Stimulated activated CD8-positive, alpha-beta memory T cell treated with anti-CD3 and anti-CD28 coated beads, Interleukin-15, amount 100 ng/mL, for 24 hours (primary cell): ENCODE measurements at regions not wholly inside any gene's neighbourhood (a gene's known extent, or its start where the extent isn't known, plus 50 kb on each side); places are given as distances from the start of the nearest gene placed in this dataset.
"Not testable (repeated sequence)": the region's sequence is repeated elsewhere in the genome, so short reads cannot be mapped to it uniquely, and the experiment has no call there.

Experiments used
- DNase-seq: peaks from one replicate; pipeline ENCODE4 v3.0.0-alpha.2; 2020; ENCODE audit warnings: low read depth

DNA sequence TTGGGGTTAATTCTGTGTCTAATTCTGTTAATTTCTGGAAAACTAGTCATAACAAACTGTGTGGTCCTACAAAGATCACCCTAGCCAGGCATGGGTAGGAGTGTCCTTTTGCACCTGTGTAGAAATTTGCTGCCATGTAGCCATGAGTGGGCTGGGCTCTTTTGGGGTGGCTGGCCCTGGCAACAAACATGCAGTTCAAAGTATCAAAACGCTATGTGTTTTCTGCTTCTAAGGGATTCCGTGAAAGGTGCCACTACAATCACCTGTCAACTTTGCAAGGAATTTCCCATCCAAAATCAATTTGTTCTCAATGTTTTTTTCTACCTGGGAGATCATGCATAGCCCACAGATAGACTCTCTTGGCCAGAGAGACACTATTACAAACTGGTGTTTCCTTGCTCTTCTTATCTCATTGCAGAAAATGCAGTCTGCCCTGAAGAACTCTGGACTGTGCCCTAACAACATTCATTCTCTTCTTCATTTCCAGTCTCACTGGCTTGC is 537.7 kb upstream of the ID2 start:
- no peak for DNase-seq

DNA sequence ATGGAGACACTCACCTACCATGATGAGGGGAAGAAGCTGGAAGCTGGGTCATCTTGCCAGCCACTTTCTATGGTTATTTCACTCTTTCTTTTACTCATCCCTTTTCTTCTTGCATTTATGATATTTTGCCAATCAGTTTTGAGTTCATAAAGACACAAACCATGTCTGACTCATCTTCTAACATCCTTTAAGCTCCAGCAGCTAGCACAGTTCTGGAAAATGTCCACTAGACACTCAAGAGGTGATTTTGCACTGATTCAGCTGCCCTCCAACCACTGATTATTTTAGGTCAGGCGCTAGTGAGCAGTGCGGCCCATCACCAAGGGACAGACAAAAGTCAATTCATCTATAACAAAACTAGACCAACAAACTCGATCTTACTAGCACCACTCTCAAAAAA is 537.1 kb upstream of the ID2 start:
- DNase-seq: no peak

DNA sequence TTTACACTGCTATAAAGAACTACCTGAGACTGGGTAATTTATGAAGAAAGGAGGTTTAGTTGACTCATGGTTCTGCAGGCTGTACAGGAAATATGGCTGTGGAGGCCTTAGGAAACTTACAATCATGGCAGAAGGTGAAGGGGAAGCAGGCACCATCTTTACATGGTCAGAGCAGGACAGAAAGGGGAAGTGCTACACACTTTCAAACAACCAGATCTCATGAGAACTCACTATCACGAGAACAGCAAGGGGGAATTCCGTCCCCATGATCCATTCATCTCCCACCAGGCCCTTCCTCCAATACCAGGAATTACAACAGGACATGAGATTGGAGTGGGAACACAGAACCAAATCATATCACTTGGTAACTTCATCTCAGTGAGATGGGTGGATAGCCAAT is 536.5 kb upstream of the ID2 start:
- not testable (repeated sequence) for DNase-seq

DNA sequence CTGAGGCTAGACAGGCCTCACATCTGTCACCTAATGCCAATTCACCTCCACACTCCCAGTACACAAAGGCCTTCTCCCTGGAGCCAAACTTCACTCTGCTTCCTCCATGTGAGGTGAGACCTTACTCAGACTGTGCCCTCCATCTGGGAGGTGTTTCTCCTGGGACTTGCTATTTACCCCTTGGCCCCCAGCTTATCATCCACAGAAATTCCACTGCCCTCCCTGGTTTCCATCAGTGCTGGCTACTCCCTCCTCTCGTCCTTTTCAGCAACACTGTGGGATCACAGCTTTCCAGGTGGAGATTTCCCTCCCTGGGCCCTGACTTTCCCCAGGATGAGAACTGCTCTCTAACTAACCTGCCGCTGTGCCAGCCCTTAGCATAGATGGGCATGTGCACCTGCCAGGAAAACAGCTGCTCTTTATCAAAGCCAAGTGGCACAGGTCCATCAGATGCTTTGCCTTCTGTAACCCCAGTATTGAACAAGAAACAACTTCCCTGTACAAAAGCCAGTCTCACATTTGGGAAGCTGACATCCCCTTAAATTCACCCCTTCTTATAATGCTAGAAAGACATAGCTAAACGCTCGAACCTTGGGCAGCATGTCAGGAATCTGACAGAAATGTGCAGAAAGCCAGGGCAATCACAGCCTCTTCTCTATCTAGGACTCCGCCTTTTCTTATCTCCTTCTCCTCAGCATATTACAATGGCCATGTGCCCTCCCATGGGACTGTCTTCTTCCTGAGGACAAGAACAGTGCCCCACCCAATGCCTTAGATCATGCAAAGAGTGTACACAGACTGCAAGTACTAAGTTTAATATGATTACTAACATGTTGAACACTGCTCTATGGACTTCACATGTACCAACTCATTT is 535.5 kb upstream of the ID2 start:
- no peak for DNase-seq

DNA sequence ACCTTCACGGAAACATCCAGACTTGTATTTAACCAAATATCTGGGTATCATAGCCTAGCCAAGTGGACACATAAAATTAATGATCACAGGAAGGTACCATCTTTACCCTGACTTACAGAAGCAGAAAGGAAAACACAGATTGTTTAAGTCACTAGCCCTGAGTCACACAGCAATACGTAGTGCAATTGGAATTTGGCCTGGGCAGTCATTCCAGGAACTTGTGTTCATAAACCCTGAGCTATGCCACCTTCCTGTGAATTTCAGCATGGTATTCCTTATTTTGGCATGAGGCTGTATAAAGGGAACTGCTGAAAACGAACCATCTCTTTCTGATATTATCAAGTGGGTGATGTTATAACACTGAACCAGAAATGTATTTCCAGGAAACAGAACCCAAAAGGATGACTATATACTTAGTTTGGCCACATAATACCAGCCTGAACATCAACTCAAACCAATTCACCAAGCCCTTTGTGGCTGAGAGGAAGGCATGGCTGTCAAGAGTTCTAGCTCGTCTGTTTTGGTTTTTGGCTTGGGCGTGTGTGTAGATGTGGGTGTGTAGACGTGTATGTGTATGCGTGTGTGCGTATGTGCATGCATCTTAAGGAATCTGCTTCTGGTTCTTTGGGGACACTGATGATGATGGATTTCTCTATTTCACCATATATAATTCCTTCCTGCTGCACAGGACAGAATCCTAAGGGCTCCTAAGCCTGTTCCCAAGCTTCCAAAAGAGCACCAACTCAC is 533.4 kb upstream of the ID2 start:
- DNase-seq: no peak

DNA sequence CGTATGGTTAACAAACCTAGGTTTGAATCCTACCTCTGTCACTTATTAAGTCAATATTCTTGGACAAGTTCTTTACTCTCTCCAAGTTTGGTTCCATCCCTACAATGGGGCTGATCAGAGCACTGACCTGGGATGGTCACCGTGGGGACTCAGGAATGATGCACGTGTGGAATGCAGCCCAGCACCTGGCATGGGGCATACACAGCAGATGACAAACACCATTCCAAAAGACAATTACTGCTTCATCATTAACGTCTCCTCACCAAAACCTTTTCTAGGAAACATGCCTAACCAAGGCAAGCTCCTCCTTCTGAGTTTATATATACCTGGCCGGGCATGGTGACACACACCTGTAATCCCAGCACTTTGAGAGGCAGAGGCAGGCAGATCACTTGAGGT is 532.9 kb upstream of the ID2 start:
- DNase-seq: no peak

DNA sequence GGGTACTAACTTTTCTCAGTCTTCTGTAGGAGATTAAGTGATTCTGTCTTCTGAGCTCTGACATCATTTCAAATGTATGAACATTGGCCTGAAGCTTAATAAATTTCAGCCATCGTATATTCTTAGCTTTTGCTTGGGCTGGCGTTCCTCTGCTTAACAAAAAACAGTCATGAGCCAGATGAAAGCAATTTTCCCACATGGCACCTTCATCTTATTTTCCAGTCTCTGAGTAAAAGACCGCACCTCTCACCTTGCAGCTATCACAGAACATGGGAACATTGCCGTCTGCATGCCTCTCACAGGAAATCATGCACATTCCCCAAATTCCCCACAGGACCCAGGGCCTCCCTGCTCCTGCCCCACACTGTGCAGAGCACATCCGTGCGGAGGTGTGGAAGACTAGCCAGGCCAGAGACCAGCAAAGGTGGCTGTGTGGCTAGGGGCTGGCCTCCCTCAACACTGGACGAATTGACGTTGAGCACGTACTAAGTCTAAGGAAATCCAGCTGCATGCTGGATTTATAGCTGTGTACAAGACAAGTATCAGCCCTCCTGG is 531.8 kb upstream of the ID2 start:
- no peak for DNase-seq

DNA sequence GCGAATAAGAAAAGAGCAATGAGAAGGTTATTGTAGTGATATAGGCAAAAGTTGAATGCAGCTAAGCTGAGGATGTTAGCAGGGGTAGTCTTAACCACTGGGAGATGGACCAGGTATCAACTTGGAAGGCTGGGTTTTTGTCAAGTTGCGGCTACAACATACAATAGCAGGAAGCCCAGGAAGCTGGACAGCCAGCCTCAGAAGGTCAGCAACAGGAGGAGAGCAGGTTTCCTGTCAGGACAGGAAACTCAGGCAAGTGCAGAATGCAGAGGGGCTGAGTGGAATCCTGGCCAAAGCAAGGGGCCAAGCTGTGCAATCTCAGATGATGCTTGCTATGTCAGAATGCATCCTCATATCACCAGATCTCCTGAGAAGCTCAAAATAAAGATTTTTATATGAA is 530.0 kb upstream of the ID2 start:
- DNase-seq: no peak

DNA sequence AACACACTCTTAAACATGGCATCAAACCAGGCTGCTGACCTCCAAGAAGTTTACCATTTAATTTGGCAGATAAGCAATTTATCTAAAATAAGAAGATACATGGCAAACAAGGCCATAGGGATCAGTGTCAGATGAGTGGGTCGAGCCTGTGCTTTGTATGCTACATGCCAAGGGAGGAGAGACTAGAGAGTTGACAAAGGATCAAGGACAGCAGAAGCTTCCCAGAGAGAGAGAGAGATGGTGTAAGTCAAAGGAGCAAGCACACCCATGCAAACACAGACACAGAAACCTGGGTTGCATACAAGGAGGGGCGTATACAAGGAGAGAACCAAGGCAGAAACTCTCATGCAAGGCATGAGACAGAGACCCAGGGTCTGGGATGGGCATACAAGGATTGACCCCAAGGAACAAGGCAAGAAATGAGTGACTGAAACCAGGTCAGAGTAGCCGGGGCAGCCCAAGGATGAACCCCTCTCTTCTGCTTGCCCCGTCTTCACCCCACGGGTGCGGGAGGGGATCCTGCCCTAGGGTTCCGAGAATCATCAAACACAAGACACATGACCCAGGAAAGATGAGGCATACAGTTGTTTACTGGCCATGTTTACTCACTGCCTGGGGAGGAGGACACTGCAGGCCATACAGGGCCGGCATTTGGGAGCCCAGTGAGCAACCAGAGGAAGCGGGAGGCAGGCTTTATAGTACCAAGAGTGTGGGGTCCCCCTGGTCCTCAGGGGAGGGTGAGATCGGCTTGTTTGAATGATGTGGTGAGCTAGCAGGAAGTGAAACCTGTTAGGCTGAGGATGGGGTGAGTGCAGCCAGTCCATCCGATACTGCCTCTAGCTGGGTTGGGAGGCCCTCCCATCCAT is 529.2 kb upstream of the ID2 start:
- no peak for DNase-seq

DNA sequence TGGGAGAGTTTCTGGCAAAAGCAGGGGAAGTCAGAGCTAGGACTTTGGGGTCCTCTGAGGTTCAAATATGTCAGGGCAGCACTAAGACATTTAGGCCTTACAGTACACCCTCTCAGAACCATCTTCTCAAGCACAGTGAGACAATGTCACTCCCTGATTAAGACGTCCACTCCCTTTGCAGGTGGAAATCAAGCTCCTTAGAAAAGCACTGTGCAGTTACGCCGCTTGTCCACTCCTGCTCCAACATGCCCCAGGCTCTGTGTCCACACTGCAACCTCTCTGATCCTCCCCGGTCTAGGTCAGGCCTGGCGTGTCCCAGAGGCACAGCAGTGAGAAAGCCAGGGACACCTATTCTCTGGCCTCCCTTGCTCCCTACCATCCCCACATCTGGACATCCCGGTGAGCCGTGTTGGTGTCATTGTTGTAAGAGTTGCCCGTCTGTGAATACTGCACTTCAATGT is 528.6 kb upstream of the ID2 start:
- DNase-seq: no peak

DNA sequence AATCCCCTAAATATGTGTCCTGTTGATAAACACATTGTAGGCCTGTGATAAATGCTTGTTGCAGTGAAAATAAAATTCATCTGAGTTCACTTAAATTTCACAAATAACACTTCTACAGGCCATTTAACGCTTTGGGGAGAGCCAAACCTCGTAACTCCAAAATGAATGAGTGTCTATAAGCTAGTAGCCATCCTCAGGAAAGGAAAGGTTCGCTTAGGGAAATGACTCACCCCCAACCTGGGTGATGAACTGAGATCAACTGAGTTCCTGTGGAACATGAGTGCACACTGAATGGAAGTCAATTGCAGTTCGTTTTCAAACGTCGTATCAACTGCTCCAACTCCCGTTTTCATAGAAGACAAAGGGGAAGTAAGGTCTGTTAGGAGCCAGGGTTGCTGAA is 527.6 kb upstream of the ID2 start:
- no peak for DNase-seq

DNA sequence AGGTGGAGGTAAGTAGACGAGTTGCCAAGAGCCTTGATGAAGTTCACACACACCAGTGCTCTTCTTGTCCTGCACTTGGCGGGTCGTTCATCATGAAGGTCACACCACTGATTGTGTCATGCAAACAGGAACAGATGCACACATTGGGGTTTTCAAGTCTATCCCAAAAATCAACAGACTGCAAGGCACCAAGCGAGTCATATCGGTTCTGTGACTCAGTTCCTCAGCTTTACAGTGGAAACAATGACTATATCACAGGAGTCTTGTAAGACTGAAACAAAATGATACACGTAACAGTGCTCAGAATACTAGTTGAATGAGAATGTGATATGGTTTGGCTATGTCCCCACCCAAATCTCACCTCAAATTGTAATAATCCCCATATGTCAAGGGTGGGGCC is 526.9 kb upstream of the ID2 start:
- DNase-seq: no peak

DNA sequence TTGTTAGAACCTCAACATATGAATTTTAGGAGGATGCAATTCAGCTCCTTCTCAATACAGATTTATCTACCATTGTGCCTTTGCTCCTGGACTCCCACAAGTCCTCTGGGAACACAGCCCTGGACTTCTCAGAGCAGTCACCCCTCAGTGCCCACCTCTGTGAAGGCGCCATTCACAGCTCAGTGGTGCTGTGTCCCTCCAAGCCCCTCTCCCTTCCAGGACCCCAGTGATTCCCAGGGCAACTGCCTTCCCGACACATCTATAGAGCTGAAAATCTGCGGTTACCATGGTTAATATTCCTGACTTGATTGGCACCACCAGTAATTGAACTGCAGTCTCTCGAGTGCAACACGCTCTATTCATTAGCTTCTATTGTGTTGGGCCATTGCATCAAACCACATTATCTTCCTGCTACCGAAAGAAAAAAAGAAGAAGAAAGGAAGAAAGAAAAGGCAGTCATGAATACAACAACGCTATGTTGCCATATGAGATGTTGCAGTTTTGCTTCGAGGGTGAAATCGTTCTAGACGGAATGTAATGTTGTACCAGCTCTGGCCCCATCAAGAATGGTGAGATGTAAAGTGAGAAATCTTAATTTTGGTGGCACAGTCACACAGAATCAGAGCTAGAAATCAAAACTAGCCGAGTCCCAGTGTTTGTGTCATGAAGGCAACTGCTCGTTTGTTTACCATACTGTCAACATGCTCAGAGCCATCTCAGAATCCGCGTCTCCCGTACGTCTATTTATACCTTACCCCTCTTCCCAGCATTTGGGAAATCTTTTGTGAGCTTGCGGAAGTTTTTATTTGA is 524.0 kb upstream of the ID2 start:
- DNase-seq: no peak

DNA sequence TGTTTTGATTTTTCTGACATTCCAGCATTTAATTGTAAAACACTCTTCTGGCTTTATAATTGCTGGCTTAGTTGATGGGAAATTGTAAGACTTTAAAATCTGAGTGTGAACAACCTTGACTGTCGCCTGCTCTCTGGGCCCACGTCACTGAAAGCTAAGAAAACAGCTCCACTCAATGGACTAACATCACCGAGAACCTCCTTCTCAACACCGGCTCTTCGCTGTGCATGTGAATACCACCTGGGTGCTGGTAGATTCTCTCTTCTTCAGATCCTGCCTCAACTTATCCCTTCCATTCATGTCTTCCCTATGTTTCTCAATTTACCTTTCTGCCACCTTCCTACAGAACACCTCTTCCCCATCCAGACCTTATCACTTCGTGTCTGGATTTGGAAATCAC is 523.1 kb upstream of the ID2 start:
- DNase-seq: no peak

DNA sequence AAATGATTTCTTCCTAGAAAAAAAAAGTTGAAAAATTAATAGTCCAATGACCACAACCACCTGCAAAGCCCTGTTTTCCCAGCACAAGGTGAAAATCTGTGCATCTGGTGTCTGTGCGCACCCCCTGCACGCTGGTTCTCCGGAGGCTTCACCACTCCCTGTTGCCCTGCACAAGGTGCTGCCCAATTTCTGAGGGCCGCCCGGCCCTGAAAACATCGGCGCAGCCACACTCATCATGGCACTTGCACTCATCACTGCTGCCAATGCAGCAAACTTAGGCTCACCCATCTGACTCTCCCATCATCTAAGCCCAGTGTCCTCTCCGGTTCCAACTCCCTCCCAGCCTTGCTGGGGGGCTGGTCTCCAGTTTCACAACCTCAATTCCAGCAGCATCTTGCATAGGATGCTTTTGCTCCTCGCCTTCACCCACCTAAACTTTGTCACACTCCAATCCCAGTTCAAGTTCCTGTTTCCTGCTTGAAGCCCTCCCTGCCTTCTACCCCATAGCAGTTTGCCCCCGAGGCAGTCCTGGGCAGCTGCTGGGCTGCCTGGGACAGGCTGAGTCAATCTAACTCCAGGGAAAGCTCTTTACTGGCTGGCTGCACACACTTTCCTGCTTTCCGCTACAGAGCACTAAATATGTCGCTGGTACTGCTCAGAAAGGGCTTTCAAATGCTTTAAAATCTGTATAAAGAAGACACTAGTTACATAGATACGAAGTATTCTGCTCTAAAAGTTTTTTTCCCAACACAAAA is 522.5 kb upstream of the ID2 start:
- DNase-seq: no peak

DNA sequence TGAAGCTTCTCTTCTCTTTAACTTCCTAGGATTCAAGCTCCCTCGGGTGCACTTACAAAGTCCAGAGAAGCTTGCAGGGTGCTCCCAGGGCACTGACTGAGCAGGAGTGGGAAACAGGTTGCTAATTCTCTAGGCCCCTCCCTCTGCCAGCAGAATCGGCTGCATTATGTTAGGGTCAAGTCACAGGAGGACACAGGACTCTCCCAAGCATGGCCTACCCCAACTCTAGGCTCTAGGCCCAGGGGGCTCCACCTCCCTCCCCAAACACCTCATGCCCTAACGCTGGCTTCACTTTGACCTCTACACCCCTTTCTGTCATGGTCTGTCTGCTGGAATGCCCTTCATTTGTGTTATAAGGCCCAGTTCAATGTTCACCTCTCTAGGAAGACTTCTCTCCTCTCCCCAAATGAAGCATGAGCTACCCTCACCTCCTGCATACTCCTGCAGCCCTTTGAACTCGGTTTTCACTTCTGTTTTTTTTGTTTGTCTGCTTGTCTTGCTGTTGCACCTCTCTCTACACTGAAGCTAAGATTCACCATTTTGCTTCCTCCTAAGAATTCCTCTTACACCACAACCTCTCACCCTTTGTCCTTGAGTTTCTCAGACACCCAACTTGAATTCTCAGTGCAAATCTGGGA is 521.8 kb upstream of the ID2 start:
- no peak for DNase-seq

DNA sequence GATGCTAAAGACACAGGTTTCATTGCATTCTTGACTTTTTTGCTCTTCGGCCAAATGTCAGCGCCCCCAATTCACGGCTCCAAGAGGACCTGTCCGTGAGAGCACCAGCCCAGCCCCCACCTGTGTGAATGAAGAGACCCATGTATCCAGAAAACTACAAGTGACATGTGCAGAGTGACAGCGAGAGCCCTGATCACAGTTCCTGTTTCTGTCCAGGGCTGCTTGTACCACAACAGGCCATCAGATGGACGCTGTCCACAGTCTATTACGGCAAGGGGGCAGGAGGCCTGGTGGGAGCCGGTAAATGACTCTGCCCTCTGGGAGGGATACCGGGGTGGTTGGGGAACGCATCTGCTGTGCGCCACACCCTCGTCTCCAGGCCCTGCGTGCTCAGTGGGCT is 520.9 kb upstream of the ID2 start:
- DNase-seq: no peak

DNA sequence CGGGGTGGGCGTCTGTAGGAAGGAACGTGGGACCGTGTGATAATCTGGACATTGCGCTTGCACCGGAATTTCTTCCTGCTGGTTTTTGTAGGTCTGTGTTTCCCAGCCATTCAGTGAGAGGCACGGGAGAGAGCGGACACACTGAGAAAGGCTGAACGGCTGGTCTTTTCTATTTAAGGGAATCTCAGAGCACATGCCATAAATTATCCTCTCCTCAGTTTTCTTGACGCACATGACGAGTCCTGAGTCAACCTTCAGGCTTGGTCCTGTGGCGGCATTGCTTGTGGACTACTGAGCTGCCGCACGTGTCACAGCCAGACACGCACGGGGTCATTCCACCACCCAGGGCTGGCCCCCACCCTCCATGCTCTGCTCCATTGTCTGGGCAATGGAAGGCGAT is 519.3 kb upstream of the ID2 start:
- no peak for DNase-seq

DNA sequence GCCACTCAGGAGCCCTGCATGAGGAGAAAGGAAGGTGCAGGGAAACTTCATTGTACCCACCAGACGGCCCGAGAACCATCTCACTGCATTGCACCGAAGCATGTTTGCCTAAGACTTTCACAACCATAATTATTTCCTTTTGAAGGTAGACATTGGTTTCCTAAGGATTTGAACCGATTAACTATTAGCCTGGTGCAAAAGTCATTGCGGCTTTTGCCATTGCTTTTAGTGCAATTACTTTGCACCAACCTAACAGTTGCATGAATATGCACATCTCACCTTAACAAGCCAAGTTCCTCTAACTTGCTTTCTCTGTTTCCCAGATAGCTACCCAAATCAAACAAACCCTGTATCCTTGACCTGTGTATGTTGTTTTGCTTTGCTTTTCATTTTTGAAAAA is 516.3 kb upstream of the ID2 start:
- DNase-seq: no peak
